AG09309 (cell line): ENCODE measurements at regions not wholly inside any gene's neighbourhood (a gene's known extent, or its start where the extent isn't known, plus 50 kb on each side); places are given as distances from the start of the nearest gene placed in this dataset.

Experiments
- DNase-seq: peaks from one replicate; pipeline ENCODE4 v3.0.0-alpha.2; 2010; ENCODE audit warnings: low read depth
- H3K4me3 ChIP-seq: 2 replicates; pipeline ENCODE4 v1.5.1; 2011; ENCODE audit warnings: mild to moderate bottlenecking, low read depth, low read length, moderate library complexity; ENCODE audit not compliant: control insufficient read depth
- CTCF ChIP-seq: IDR thresholded peaks from 2 replicates; pipeline ENCODE4 v1.5.1; 2011; ENCODE audit warnings: mild to moderate bottlenecking, low read depth, low read length, inconsistent platforms; ENCODE audit not compliant: insufficient read depth, control insufficient read depth; ENCODE audit errors: missing control alignments

GRCh38 chr10:57715233-57715632, 552.5 kb downstream of the IPMK start:
- DNase-seq, result no peak
- no peak overlapping the region for H3K4me3 ChIP-seq
- TF ChIP-seq CTCF, result no peak

DNA sequence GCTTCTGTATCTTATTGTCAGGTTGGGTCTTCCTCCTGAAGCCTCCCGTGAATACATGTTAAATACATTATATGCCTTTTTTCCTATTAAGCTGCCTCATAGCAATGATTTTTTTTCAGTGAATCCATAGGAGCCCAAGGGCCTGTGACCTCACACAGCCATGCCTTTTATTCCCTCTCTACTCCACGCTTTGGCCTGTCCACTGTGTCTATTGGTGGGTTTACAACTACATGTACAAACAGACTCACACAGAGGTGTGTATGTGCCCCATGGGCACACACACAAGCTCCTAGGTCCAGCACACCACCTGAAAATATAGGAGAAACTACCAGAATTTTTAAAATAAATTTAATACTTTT, 560.4 kb downstream of the IPMK start:
- no peak for TF ChIP-seq CTCF
- DNase-seq, result no peak
- H3K4me3 ChIP-seq, result no peak overlapping the region

DNA sequence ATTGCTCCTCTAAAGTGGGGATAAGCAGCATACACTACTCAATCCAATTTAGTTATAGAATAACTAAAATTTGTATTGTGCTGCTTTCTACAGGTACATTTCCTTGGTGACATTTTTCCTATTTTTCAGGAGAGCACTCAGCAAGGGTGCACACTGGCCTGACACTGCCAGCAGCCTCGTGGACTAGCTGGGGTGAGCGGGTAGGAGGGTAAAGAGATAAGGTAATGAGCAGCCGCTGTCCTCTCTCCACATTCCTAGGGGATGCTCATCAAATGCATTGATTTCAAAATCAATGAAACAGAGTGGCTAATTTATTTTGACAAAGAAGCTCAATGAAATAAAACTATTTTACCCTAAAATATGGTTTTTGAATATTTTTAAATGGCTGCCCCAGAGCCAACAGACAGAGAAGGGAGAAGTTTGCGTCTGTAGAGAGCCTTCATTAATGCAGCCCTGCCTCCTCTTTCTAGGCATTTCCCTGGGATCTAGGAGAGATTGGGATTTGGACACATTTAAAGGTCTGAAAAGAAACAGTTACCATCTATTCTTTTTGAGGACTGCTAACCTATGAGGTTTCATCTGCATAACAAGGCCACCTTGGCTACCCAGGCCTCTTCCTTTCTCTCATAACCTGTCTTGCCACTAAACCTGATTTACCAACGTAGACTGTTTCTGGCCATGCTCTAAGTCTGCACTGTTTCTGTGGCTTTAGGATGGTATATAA, 561.0 kb downstream of the IPMK start:
- DNase-seq, result no peak
- H3K4me3 ChIP-seq, result no peak overlapping the region
- TF ChIP-seq CTCF, result no peak

DNA sequence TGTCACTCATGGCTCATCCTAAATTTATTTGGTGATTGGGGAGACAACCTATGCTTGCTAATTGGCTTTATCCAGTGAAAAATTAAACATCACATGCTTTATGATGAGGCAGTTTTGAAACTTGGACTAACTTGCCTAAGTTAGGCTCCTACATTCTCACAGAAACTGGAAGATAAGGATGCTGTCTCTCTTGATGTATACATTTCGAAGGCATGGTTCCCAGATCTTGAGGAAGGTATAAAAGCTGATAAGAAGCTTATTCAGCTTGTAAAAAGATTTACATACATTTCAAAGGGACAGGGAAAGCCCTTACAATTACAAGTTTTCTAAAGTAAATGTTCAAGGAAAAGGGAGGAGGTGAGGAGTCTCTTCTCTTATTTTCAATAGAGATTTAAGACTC, 561.7 kb downstream of the IPMK start:
- TF ChIP-seq CTCF, result no peak
- H3K4me3 ChIP-seq, result no peak overlapping the region
- no peak for DNase-seq

- no peak for TF ChIP-seq CTCF
- DNase-seq, result no peak
- H3K4me3 ChIP-seq, result no peak overlapping the region
Measured at GRCh38 chr10:57699944-57700343, 567.8 kb downstream of the IPMK start.

DNA sequence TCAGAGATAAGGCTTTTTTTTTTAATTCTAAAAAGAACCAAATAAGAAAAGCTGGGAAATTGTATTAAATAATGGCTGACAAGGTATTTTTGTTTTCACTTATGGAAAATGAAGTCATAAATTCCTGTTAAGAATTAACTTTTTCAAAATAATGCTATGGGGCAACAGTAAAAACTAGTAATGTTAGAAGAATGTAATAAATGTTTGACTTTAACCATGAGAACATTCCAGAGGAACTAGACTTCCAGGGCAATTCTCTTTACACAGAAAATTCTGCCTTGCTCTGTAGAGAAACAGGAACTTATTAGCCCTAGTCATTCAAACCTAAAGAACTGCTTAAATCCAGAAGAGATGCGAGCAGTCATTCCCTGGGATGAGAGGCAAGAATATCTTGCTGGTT, 571.1 kb downstream of the IPMK start:
- DNase-seq, result peak; percentile 87
- H3K4me3 ChIP-seq, result no peak overlapping the region
- TF ChIP-seq CTCF, result no peak
